CD4-positive, alpha-beta T cell treated with Interleukin-6 for 4 hours (primary cell): ENCODE measurements at regions not wholly inside any gene's neighbourhood (a gene's known extent, or its start where the extent isn't known, plus 50 kb on each side); places are given as distances from the start of the nearest gene placed in this dataset.
"Not testable (repeated sequence)": the region's sequence is repeated elsewhere in the genome, so short reads cannot be mapped to it uniquely, and the experiment has no call there.

Experiments
- DNase-seq: peaks from one replicate; pipeline ENCODE4 v3.0.0-alpha.2; 2020; ENCODE audit warnings: mixed read lengths

- no peak for DNase-seq
Observed at GRCh38 chr12:46617167-46617566, 208.6 kb downstream of the SLC38A4 start.

DNA sequence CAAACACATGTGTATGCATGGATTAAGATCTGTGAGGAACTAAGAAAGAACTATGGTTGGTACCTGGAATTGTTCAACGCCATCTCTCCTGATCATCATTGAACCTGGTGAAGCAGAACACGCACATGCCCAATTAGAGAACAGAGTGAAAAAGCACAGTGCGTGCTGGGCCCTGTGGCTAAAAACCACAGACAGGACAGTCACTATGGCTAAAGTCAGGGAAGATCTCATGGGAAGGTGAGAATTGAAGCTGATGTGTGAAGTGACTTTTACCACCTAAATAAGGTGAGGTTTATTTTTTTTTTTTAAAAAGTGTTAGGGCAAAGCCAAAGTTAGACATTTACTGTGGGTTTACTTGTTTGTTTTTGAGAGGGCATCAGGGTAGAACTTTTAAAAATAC lies 215.0 kb downstream of the SLC38A4 start:
- no peak for DNase-seq

DNA sequence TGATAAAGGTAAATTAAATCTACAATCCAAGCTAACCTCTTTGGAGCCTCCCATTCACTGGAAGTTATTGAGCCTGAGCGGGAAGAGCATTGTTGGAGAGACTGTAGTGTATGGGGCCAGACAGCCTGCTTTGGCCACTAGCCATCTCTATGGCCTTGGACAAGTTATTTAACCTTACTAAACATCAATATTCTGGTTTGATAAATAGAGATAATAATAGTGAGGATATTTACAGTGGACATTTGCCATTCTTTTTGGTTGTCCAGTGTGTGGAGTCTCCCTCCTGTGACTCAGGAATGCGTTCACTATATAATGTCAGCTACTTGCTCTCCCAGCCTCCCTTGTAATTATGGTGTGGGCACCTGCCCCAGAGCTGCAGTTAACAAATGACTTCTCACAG lies 216.1 kb downstream of the SLC38A4 start:
- DNase-seq = no peak

DNA sequence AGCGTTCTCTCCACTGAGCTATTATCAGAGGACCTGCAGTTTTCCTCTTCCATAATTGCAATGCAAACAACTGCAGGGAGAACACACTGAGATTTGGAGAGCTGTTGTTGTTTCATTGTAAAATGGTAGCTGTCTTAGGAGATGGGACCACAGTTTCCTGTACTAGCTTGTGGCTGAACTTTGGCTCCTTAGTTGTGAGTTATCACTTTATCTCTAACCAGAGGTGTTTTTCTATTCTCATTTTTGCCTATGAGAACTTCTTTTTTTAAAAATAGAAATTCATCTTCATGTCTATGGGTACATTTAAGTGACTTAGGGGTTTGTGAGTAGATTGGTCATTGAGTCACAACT lies 216.5 kb downstream of the SLC38A4 start:
- DNase-seq = peak; percentile 8

DNA sequence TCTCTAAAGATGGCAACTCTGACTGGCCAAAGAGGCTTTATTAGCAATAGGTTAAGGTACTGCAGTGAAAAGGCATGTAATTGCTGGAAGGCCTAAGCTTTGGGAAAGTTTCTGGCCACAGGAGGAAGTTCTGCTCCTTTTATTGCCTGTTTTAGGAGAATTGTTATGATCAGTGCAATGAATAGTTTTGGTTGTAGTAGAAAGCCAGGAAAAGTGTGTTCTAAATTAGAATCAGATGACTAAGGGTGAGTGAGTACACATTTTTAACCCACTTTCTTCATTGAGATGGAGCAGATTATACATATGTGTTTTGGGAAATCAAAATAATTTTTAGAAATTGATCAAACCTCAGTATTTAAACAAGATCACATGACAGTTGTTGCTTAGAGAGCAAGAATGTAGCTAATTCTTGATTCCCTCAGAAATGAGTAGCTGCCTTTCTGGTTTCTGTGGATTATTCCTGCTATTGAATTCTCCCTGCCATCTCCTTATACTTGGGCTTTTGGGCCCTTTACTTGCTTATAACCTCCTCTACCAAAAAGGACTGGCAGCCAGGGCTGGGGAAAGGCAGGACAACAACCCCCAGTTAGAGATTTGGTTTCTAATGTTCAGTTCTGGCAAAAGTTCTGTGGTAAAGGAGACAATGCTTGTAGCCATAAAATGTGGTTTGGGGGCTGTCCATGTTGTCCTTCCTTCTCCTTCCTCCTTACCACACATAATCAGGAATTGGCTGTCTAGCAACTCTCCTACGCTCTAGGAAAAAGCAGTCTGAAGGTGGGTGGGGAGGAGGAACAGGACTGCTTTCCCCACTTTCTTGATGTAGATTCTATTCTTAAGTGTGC lies 217.1 kb downstream of the SLC38A4 start:
- no peak for DNase-seq

DNA sequence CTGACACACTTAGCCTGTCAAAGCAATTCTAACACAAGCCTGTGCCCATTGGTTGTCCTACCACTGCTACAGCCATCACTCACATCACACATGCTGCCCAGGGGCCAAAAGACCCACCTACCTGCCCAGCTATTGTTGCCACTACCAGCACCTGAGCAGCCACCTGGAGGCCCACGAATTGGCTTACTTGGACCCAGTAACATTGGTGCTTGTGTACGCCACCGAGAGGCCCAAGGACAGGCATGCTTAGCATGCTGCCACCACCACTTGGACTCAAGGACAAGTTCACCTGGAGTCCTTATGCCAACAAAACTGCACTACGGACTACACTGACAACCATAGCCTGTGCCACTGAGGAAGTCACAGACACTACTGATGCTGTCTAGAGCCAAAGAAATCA lies 221.1 kb downstream of the SLC38A4 start:
- no peak for DNase-seq

DNA sequence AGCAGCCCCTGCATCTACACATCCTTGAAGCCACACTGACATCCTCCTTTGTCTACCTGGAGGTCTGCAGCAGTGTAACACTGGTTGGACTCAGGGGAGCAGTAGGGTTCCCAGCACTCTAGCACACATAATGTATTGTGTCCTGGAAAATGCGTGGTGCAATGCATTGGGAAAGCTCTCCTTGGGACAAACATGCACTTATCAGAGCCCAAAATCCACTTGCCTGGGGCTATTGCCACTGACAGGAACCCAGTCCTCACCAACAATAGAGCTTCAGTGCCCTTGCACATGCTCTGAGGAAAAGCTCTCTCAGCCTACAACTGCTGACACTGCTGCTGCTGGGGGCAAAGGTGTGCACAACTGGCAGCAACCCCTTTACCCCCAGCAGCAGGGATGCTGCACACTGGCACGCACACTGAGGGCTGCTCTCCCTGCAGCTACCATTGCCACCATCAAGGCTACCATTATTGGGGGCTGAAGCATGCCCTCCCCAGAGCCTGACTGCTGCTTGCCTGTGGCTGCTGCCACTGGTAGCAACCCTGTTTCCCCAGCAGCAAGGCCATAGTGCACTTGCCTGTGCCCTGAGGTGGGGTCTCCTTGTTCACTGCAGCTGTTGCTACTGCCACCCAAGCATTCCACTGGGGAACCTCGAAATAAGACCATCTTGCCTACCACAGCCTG lies 221.9 kb downstream of the SLC38A4 start:
- DNase-seq = no peak

DNA sequence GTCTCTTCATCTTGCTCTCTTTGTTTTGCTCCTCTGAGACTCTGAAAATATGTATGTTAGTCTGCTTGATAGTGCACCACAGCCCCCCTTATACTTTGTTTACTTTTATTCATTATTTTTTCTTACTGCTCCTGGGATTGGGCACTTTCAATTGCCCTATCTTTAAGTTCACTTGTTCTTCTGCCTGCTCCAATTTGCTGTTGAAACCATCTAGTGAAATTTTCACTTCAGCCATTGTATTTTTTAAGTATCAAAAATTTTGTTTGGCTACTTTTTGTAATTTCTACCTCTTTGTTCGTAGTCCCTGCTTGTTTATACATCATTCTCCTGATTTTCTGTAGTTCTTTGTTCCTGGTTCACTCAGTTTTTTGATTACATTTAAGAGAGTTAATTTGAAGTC lies 223.3 kb downstream of the SLC38A4 start:
- DNase-seq = no peak

DNA sequence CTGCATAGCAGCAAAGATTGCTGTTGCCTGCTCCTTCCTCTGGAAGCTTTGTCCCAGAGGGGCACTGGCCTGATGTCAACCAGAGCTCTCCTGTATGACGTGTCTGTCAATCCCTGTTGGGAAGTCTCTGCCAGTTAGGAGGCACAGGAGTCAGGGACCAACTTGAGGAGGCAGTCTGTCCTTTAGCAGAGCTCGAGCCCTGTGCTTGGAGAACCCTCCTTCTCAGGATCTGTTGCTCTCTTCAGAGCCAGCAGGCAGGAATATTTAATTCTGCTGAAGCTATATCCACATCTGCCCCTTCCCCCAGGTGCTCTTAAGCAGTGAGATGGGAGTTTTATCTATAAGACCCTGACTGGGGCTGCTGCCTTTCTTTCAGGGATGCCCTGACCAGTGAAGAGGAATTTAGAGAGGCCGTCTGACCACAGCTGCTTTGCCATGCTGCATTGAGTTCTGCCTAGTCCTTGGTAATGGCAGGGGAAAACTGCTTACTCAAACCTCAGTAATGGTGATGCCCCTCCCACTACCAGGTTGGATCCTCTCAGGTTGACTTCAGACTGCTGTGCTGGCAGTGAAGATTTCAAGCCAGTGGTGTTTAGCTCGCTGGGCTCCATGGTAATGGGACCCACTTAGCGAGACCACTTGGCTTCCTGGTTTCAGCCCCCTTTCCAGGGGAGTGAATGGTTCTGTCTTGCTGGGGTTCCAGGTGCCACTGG lies 218.6 kb upstream of the SLC38A2 start:
- no peak for DNase-seq

DNA sequence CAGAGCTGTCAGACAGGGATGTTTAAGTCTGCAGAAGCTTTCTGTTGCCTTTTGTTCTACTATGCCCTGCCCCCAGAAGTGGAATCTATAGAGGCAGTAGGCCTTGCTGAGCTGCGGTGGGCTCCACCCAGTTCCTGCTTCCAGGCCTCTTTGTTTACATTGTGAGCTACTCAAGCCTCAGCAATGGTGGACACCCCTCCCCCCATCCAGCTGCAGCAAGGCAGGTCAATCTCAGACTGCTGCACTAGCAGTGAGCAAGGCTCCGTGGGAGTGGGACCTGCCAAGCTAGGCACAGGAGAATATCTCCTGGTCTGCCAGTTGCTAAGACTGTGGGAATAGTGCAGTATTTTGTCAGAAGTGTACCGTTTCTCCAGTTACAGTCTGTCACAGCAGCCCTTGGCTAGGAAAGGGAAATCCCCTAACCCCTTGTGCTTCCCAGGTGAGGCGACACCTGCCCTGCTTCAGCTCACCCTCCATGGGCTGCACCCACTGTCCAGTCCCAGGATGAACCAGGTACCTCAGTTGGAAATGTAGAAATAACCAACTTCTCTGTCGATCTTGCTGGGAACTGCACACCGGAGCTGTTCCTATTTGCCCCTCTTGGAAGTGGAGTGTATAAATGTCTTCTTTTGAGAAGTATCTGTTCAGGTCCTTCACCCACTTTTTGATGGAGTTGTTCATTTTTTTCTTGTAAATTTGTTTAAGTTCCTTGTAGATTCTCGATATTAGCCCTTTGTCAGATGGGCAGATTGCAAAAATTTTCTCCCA lies 213.5 kb upstream of the SLC38A2 start:
- DNase-seq = peak; percentile 67

- DNase-seq = not testable (repeated sequence)
Observed at GRCh38 chr12:46584098-46584497, 211.5 kb upstream of the SLC38A2 start.

GRCh38 chr12:46581990-46582389 lies 209.4 kb upstream of the SLC38A2 start:
- not testable (repeated sequence) for DNase-seq

DNA sequence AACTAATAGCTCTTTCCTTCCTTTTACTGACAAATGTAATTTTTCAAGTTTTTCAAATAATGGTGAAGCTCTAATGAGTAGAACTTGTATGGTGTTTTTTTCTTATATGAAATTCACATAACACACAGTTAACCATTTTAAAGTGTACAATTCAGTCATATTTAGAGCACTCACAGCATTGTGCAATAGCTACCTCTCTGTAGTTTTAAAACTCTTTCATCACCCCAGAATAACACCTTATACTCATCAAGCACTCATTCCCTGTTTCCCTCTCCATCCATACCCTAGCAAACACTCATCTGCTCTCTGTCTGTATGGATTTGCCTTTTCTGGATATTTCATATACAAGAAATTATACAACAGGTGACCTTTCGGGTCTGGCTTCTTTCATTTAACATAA lies 207.9 kb upstream of the SLC38A2 start:
- no peak for DNase-seq

- no peak for DNase-seq
Observed at GRCh38 chr12:46579474-46579873, 206.9 kb upstream of the SLC38A2 start.

DNA sequence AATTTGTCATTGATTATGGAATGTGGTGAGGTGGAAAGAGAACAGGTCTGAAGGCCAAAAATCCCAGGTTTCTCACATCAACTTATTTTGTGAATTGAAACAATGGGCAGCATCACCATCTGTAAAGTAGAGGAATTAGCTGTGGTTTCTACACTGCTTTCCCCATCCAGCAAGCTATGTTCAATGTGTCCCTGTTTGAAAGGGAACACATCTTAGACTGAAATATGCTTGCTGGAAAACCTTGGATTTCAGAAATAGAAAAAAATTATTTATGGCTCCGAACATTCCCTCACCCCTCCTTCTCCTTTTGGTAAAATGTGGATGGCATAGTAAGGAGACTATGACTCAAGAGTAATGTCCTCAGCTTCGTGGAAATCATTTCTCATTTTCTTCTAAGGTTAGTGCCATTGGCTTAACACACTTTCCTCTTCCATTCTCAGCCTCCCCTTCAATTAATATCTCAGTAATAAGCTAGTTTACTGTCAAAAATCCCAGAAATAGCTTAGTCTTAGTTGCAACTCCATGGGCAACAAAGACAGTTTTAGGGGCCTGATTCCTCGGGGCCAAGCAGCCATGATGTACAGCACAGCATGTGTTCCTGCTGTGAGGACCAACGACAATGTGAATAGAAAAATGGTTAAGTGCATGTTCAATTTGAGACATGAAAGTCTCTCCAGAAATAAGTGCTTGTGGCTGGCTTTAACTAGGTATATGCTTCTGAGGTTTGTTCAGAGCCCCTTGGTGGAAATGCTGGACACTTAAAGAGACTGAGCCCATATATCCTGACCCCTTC lies 205.8 kb upstream of the SLC38A2 start:
- no peak for DNase-seq

- DNase-seq = no peak
Observed at GRCh38 chr12:46577063-46577776, 204.6 kb upstream of the SLC38A2 start.

DNA sequence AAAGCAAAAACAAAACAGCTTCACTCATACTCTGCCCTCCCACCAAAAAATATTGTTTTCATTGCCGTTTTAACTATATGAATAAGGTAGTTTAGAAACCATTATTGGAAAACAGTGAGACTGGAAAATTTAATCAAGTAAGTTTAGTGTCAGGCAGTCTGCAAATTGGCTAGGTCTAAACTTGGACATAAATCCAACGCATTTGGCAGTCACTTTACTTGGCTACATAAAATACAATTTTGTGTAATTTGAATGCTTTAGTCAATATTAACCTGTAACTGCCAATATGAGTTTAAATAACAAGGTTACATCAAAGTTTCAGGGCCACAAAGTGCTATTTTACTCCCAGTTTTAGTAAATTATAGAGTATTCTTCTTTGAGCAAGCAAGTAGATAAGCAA lies 202.3 kb upstream of the SLC38A2 start:
- no peak for DNase-seq

- no peak for DNase-seq
Observed at GRCh38 chr12:46573347-46573658, 200.7 kb upstream of the SLC38A2 start.

DNA sequence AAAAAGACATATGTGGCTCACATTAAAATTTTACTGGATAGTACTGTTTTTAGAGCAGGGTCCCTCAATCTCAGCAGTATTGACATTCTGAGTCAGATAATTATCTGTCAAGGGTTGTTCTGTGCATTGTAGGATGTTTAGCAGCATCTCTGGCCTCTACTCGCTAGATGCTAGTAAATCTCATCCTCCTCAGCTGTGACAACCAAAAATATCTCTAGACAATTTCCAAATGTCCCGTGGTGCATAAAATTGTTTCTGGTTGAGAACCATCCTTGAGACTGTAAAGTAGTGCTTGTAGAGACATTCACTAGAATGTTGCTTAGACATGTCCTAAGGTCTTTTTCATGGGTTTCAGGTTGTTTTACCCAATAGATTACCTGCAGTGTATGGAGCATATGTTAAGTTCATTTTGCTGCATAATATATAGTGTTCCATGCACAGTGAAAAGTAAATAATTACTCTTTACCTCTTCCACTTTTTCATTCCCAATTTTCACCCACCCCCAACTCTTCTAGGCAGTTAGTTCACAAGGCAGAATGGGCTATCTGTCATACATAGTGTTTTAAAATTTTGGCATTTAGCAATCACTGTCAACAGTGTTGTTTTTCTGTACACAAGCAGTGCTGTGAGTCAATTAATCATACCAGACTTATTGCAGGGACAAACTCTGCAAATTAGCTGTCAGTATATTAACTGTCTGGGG lies 200.2 kb upstream of the SLC38A2 start:
- no peak for DNase-seq

DNA sequence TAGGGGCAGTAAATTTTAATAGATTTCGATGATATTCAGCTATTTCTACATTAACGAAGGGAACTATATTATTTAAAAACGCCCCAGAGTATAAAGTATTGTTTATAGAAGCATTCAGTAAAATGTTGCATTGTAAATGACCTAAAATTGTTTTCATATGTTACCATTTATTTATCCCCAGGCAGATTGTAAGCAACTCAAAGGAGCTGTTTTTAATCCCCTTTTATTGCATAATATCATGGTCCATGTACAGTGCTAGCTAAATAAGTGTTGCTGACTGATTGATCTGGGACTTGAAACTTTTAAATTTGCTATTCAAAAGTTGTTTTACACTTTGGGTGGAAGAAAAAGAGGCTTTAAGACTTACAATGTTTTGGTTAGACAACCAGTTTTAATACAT lies 199.0 kb upstream of the SLC38A2 start:
- no peak for DNase-seq

DNA sequence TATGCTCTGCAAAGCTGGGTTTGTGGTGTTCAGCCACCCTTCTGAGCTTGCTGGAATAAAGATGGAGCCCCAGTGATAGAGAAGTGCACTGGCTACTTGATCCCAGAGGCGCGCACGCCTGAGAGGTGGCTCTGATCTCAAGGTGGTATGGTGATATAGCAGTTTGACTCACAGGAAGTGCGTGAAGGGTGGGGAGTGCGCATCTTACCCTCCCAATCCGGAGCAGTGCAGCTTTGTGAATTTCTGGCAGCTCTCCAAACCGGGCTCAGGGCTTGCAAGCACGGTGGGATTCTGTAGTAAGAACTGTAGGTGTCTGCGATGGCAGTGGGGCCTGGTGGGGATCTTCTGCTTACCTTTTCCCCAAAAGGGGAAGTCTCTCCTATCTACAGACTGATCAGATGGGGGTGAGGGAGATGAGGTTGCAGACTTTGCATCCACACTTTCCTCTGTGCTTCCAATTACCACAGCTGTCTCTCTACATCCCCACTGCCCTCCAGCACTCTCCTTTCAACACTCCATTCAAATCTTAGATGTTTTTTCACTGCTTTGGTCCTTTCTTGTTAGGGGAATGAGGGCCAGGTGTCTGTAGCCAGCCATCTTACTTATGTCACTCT lies 197.4 kb upstream of the SLC38A2 start:
- DNase-seq = no peak
